NCI-H1092 (cell line): ENCODE measurements at regions not wholly inside any gene's neighbourhood (a gene's known extent, or its start where the extent isn't known, plus 50 kb on each side); places are given as distances from the start of the nearest gene placed in this dataset.
"Not testable (repeated sequence)": the region's sequence is repeated elsewhere in the genome, so short reads cannot be mapped to it uniquely, and the experiment has no call there.

Experiments
- DNase-seq: peaks from one replicate; lab custom pipeline; 2025; lab: John Stamatoyannopoulos, UW

DNA sequence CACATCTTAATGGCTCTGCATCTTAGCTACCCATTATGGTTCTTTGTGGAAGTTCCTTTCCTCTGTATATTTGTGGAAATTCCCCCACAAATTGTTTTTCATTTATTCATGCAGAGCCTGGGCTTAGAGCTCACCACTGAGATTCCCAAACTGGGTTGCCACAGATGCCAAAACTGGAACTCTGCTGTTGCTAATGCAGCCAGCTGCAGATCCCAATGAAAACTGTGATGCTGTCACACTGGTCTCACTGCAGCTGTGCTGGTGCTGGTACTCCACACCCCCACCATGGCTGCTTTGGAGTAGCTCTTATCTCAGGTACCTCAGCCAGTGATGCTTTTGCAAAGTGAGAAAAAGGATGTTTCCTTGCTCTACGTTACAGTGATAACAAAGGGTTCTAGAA, 87.7 kb downstream of the DCK start:
- DNase-seq: no peak

DNA sequence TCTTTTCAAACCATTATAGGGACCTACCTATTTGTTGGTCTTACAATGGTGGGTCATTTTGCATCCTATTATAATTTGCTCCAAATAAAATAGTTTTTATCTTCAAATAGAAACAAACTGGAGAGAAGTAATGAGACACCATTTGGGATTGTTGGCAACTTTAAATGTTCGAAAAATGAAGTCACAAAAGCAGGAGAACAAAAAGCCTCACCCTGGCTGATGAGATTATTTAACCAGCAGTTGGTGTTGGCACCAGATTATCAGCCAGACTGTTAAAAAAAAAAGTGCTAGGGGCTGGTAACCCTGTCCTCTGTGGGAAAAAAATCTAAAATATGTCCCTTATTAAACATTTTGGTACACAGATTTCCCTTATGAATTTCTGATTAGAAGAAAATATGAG, 100.3 kb downstream of the DCK start:
- no peak for DNase-seq

DNA sequence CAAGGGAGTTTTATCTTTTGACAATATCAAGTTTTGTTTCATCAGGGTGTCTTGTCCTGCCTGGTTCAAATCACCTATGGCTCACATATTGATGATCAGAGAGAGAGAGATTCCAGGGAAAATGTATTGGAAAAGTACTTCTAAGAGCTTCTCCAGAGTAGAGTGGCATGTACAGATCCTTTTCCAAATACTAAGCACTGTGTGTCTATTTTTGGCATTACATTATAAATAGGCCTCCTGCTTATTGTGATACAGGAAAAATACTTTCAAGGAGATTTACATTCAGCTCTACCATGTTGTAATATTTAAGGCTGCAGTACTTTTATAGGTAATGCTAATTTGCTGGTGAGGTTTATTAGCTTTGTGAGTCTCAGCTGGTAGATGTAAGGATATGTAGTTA, 100.8 kb downstream of the DCK start:
- no peak for DNase-seq

- DNase-seq: no peak
Measured at GRCh38 chr4:71095141-71095540, 101.7 kb downstream of the DCK start.

GRCh38 chr4:71095545-71095944, 102.1 kb downstream of the DCK start:
- no peak for DNase-seq

DNA sequence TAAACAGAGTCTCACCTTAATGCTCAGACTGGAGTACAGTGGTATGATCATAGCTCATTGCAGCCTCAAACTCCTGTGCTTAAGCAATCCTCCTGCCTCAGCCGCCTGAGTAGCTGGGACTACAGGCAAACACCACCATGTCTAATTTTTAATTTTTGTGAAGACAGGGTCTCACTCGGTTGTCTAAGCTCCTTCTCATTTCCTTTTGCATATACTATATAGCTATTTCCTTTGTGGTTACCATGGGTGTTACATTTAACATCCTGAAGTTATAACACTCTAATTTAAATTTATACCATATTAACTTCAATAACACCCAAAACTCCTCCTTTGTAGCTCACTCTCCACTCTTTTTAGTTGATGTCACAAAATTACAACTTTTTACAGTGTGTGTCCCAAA, 114.3 kb downstream of the DCK start:
- no peak for DNase-seq

- no peak for DNase-seq
Measured at GRCh38 chr4:71110499-71110898, 117.0 kb downstream of the DCK start.

GRCh38 chr4:71111133-71111532, 117.7 kb downstream of the DCK start:
- not testable (repeated sequence) for DNase-seq

DNA sequence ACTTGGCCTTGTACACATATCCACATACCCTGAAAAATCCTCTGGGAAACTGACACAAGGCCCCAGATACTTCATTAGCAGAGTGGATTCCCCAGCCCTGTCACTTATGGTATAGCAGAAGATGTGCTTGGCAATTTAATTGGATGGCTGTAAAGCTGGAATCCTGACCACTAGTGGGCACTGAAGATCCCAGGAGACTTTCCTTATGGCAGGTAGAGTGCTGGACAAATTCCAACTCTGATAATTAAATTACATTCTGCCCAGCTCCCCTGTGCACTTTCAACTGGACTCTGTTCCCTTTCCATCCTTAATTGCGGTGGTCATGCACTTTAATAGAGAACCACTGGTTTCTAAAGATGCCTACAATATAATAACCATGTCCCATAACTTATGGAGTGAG, 119.8 kb downstream of the DCK start:
- no peak for DNase-seq

GRCh38 chr4:71120831-71121524, 127.5 kb downstream of the DCK start:
- DNase-seq: no peak

GRCh38 chr4:71123951-71124350, 130.5 kb downstream of the DCK start:
- DNase-seq: no peak

DNA sequence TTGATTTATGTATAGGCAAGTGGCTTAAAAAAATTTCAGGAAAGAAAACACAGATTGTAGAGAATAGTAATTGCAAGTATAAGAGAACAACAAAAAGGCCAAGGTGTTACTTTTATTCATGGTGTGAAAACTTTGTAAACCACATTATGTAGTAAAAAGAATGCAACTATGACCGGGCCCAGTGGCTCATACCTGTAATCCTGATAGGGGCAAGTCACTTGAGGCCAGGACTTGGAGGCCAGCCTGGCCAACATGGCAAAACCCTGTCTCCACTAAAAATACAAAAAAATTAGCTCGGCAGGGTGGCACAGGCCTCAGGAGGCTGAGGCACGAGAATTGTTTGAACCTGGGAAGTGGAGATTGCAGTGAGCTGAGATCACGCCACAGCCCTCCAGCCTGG, 131.7 kb downstream of the DCK start:
- no peak for DNase-seq

- DNase-seq: no peak
Measured at GRCh38 chr4:71126719-71127118, 133.3 kb downstream of the DCK start.

- no peak for DNase-seq
Measured at GRCh38 chr4:71130827-71131603, 137.6 kb downstream of the DCK start.

- no peak for DNase-seq
Measured at GRCh38 chr4:71132486-71132885, 139.0 kb downstream of the DCK start.

GRCh38 chr4:71133491-71133890, 140.0 kb downstream of the DCK start:
- DNase-seq: no peak

DNA sequence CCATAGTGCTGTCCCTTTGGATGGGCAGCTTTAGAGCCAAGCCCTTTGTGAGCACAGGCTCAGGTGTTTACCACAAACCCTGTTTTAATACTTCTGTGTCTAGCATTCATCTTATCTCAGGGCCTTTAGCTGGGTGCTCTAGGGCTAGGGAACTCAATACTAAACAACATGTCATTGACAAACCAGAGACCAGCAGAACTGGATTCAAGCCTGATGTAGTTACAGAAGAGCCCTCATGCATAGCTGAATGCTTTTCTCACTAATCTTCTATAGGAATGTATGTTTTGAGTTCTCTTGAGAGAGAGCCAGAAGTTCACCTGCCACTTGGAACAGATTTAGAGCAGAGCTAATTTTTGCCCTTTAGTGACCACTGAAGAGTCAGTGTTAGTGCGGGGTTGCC, 142.6 kb downstream of the DCK start:
- no peak for DNase-seq

- no peak for DNase-seq
Measured at GRCh38 chr4:71138007-71138615, 144.7 kb downstream of the DCK start.

DNA sequence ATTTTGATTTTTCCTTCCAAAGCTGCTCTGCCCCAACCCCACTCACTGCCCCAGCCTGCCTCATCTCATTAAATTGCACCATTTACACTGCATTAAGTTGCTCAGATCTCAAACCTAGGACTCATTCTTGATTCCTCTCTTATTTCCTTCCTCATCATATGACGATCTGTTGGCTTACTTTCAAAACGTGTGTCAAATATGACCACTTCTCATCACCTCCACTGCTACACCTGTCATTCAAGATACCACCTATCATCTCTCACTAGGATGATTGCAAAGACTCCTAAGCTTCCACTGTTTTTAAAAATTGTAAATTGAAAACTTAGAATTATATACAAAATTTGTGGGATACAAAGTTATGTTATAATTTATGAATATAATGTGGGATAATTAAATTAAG, 147.1 kb downstream of the DCK start:
- no peak for DNase-seq

DNA sequence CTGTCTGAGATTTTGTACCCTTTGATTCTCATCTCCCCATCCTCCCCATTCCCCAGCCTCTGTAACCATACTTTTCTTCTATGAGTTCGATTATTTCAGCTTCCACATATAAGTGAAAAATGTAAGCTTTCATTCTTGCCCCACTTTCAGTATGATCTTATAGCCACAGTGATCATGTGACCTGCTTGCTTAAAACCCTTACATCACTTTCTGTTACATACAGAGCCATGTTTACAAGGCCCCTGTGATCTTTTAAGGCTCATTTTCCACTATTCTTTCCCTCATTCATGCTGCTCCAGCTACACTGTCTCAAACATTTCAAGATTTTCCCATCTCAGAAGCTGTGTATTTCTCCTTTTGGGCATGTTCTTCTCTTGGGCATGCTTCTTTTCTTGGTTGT, 147.7 kb downstream of the DCK start:
- no peak for DNase-seq

- no peak for DNase-seq
Measured at GRCh38 chr4:71147261-71147660, 153.8 kb downstream of the DCK start.

- DNase-seq: no peak
Measured at GRCh38 chr4:71148545-71148944, 155.1 kb downstream of the DCK start.

DNA sequence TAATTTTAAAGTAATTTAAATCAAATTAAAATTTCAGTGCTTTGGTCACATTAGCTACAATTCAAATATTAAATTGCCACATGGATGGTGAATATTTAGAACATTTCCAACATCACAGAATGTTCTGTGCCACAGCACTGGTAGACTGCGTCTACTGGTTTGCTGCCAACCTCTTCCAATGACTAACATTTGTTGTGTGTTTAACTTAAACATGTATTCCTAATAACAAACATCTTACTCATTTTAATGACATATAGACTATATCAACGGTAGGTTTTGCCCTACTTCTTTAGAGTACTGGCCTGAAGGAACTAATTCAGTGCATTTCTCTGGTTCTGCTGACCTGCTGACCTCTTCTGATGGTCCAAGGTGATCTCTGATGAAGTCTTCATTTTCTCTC, 157.6 kb downstream of the DCK start:
- no peak for DNase-seq
